ENCODE measurements at regions not wholly inside any gene's neighbourhood (a gene's known extent, or its start where the extent isn't known, plus 50 kb on each side); places are given as distances from the start of the nearest gene placed in this dataset.

- no peak for DNase-seq (ENCODE audit: low read depth in 1 of 2, low spot score in 1 of 2)
- TF ChIP-seq CTCF (IDR thresholded peaks at IDR 0.05; ENCODE audit: insufficient read depth, low read length) = no peak
- TF ChIP-seq GABPA (IDR thresholded peaks at IDR 0.05; ENCODE audit: low read depth) = no peak
- no peak for TF ChIP-seq POLR2AphosphoS5 (IDR thresholded peaks at IDR 0.05; ENCODE audit: low read depth)
- no peak for TF ChIP-seq SPI1 (IDR thresholded peaks at IDR 0.05; ENCODE audit: borderline replicate concordance, low read depth)
- TF ChIP-seq REST (IDR thresholded peaks at IDR 0.05; ENCODE audit: insufficient replicate concordance, low read depth) = no peak
- Histone ChIP-seq H3K27me3 (ENCODE audit: insufficient read depth, poor library complexity, severe bottlenecking) (no peaks in the 10 kb centered on the region), H3K27ac (replicated peaks) (no peak overlapping the region), H3K4me3 (replicated peaks; ENCODE audit: insufficient read depth, low read length) (no peak overlapping the region)
These were observed 233.6 kb downstream of the RRAGC start for GRCh38 chr1:38625939-38626338.

GRCh38 chr1:38624336-38625039, 235.1 kb downstream of the RRAGC start:
- no peaks in the 10 kb centered on the region for H3K27me3 ChIP-seq (ENCODE audit: insufficient read depth, poor library complexity, severe bottlenecking)
- TF ChIP-seq GABPA (IDR thresholded peaks at IDR 0.05; ENCODE audit: low read depth) (no peak), POLR2AphosphoS5 (IDR thresholded peaks at IDR 0.05; ENCODE audit: low read depth) (no peak)
- no peak overlapping the region for H3K4me3 ChIP-seq (replicated peaks; ENCODE audit: insufficient read depth, low read length)
- no peak overlapping the region for H3K27ac ChIP-seq (replicated peaks)
- DNase-seq (ENCODE audit: low read depth in 1 of 2, low spot score in 1 of 2) = no peak

GRCh38 chr1:38623529-38623928, 236.0 kb downstream of the RRAGC start:
- TF ChIP-seq CTCF (IDR thresholded peaks at IDR 0.05; ENCODE audit: insufficient read depth, low read length) = no peak
- TF ChIP-seq REST (IDR thresholded peaks at IDR 0.05; ENCODE audit: insufficient replicate concordance, low read depth) = no peak
- TF ChIP-seq GABPA (IDR thresholded peaks at IDR 0.05; ENCODE audit: low read depth) = no peak
- no peak for TF ChIP-seq SPI1 (IDR thresholded peaks at IDR 0.05; ENCODE audit: borderline replicate concordance, low read depth)
- no peak for TF ChIP-seq POLR2AphosphoS5 (IDR thresholded peaks at IDR 0.05; ENCODE audit: low read depth)
- Histone ChIP-seq H3K27me3 (ENCODE audit: insufficient read depth, poor library complexity, severe bottlenecking) (no peaks in the 10 kb centered on the region), H3K27ac (replicated peaks) (no peak overlapping the region), H3K4me3 (replicated peaks; ENCODE audit: insufficient read depth, low read length) (no peak overlapping the region)
- no peak for DNase-seq (ENCODE audit: low read depth in 1 of 2, low spot score in 1 of 2)

GRCh38 chr1:38622197-38622596, 237.4 kb downstream of the RRAGC start:
- Histone ChIP-seq H3K4me3 (replicated peaks; ENCODE audit: insufficient read depth, low read length) (no peak overlapping the region), H3K27ac (replicated peaks) (no peak overlapping the region), H3K27me3 (ENCODE audit: insufficient read depth, poor library complexity, severe bottlenecking) (peaks cover 4% of the 10 kb centered on the region)
- no peak for TF ChIP-seq CTCF (IDR thresholded peaks at IDR 0.05; ENCODE audit: insufficient read depth, low read length)
- TF ChIP-seq REST (IDR thresholded peaks at IDR 0.05; ENCODE audit: insufficient replicate concordance, low read depth) = no peak
- no peak for TF ChIP-seq SPI1 (IDR thresholded peaks at IDR 0.05; ENCODE audit: borderline replicate concordance, low read depth)
- TF ChIP-seq GABPA (IDR thresholded peaks at IDR 0.05; ENCODE audit: low read depth) = no peak
- TF ChIP-seq POLR2AphosphoS5 (IDR thresholded peaks at IDR 0.05; ENCODE audit: low read depth) = no peak
- DNase-seq (ENCODE audit: low read depth in 1 of 2, low spot score in 1 of 2) = no peak

Measured in HL-60 (cell line).